GM23338 (cell line): ENCODE measurements at regions not wholly inside any gene's neighbourhood (a gene's known extent, or its start where the extent isn't known, plus 50 kb on each side); places are given as distances from the start of the nearest gene placed in this dataset.

ENCODE experiments used
- ATAC-seq: fragments of 200-7000 bp; cut with Tn5 transposase; 3 replicates; pipeline ENCODE4 v1.9.1; 2020
- DNase-seq: peaks from one replicate; pipeline ENCODE4 v3.0.0-alpha.2; 2015; ENCODE audit warnings: low spot score
- H2AFZ ChIP-seq: fragments of 200-600 bp; sonication (generic); 2 replicates; pipeline ENCODE4 v1.8.0; 2016; ENCODE audit warnings: antibody characterized with exemption, mild to moderate bottlenecking, moderate library complexity
- H3F3A ChIP-seq: fragments of 200-600 bp; sonication (generic); replicated peaks from 2 replicates; pipeline ENCODE4 v1.8.0; 2017; ENCODE audit warnings: antibody characterized with exemption, mixed run types, low read depth
- H3K27ac ChIP-seq: fragments of 200-600 bp; sonication (generic); 2 replicates; pipeline ENCODE4 v1.6.1; 2016; ENCODE audit warnings: low read depth
- H3K27me3 ChIP-seq: fragments of 200-600 bp; sonication (generic); 2 replicates; pipeline ENCODE4 v1.8.0; 2016; ENCODE audit warnings: mild to moderate bottlenecking, mixed run types, moderate library complexity; ENCODE audit not compliant: insufficient read depth
- H3K36me3 ChIP-seq: fragments of 200-600 bp; sonication (generic); 2 replicates; pipeline ENCODE4 v1.8.0; 2016; ENCODE audit warnings: mild to moderate bottlenecking; ENCODE audit not compliant: insufficient read depth
- H3K4me1 ChIP-seq: fragments of 200-600 bp; sonication (generic); 2 replicates; pipeline ENCODE4 v1.8.0; 2016; ENCODE audit warnings: mild to moderate bottlenecking, moderate library complexity; ENCODE audit not compliant: insufficient read depth
- H3K4me2 ChIP-seq: fragments of 200-600 bp; sonication (generic); 2 replicates; pipeline ENCODE4 v1.7.1; 2017; ENCODE audit warnings: mixed run types
- H3K4me3 ChIP-seq: fragments of 200-600 bp; sonication (generic); 2 replicates; pipeline ENCODE4 v1.6.1; 2016; ENCODE audit warnings: mixed run types
- H3K79me2 ChIP-seq: fragments of 200-600 bp; sonication (generic); replicated peaks from 2 replicates; pipeline ENCODE4 v1.8.0; 2017; ENCODE audit warnings: mild to moderate bottlenecking; ENCODE audit not compliant: insufficient read depth
- H3K9me2 ChIP-seq: fragments of 200-600 bp; sonication (generic); 2 replicates; pipeline ENCODE4 v1.8.0; 2017; ENCODE audit not compliant: insufficient read depth
- H4K20me1 ChIP-seq: fragments of 200-600 bp; sonication (generic); replicated peaks from 2 replicates; pipeline ENCODE4 v1.8.0; 2017; ENCODE audit warnings: mild to moderate bottlenecking; ENCODE audit not compliant: insufficient read depth
- H3K27ac Mint-ChIP-seq: 2 replicates; pipeline ENCODE4 v1.8.0; 2020; ENCODE audit warnings: inconsistent platforms, mild to moderate bottlenecking, moderate library complexity, mixed read lengths
- H3K27me3 Mint-ChIP-seq: 3 replicates; pipeline ENCODE4 v1.8.0; 2022; ENCODE audit warnings: low read depth, mild to moderate bottlenecking, moderate library complexity, mixed read lengths, inconsistent platforms; ENCODE audit not compliant: insufficient read depth, poor library complexity
- H3K36me3 Mint-ChIP-seq: 3 replicates; pipeline ENCODE4 v1.8.0; 2021; ENCODE audit warnings: low read depth, mild to moderate bottlenecking, inconsistent platforms, moderate library complexity, mixed read lengths
- H3K4me1 Mint-ChIP-seq: 3 replicates; pipeline ENCODE4 v1.8.0; 2020; ENCODE audit warnings: mild to moderate bottlenecking, inconsistent platforms, mixed read lengths
- H3K4me3 Mint-ChIP-seq: 3 replicates; pipeline ENCODE4 v1.8.0; 2021; ENCODE audit warnings: moderate library complexity, mild to moderate bottlenecking, inconsistent platforms, mixed read lengths
- H3K9me3 Mint-ChIP-seq: 3 replicates; pipeline ENCODE4 v1.8.0; 2020; ENCODE audit warnings: moderate library complexity, mild to moderate bottlenecking, inconsistent platforms, mixed read lengths
- CREB1 ChIP-seq: fragments of 250-450 bp; sonication (Bioruptor Pico); IDR thresholded peaks from 2 replicates; pipeline ENCODE4 v1.5.0; 2020; ENCODE audit warnings: low read depth, mild to moderate bottlenecking, moderate library complexity
- EZH2 ChIP-seq: fragments of 200-600 bp; sonication (generic); IDR thresholded peaks from one replicate; pipeline ENCODE4 v1.8.0; 2017; ENCODE audit warnings: antibody characterized with exemption, mild to moderate bottlenecking, low read depth; ENCODE audit not compliant: unreplicated experiment
- EZH2phosphoT487 ChIP-seq: fragments of 200-600 bp; sonication (generic); IDR thresholded peaks from one replicate; pipeline ENCODE4 v1.8.1; 2018; ENCODE audit warnings: antibody characterized with exemption; ENCODE audit not compliant: unreplicated experiment
- NANOG ChIP-seq: IDR thresholded peaks from 2 replicates; pipeline ENCODE4 v1.6.1; 2016; ENCODE audit warnings: antibody characterized with exemption, borderline replicate concordance
- STAT1 ChIP-seq: IDR thresholded peaks from one replicate; pipeline ENCODE4 v1.6.1; 2016; ENCODE audit warnings: antibody characterized with exemption; ENCODE audit not compliant: unreplicated experiment
- ZNF114 ChIP-seq: fragments of 250-450 bp; sonication (Bioruptor Pico); IDR thresholded peaks from 2 replicates; pipeline ENCODE4 v1.5.0; 2020; ENCODE audit warnings: mild to moderate bottlenecking, moderate library complexity
- ZNF331 ChIP-seq: fragments of 250-450 bp; sonication (Bioruptor Pico); IDR thresholded peaks from 2 replicates; pipeline ENCODE4 v1.5.0; 2020; ENCODE audit warnings: low read depth, mild to moderate bottlenecking, moderate library complexity
- TF ChIP-seq, protein P1 (sequence below), 2 experiments: fragments of 200-600 bp in 1 of 2; sonication (generic) in 1 of 2; conservative IDR thresholded peaks; 2 replicates each; pipeline versions ENCODE4 v1.5.1 to v1.6.1; 2016 to 2017; ENCODE audit warnings: antibody characterized with exemption in 2 of 2, low read depth in 2 of 2, mild to moderate bottlenecking in 2 of 2, moderate library complexity in 1 of 2
- TF ChIP-seq, protein P2 (sequence below): fragments of 250-450 bp; sonication (Bioruptor Pico); IDR thresholded peaks from 2 replicates; pipeline ENCODE4 v1.5.0; 2020; ENCODE audit warnings: mild to moderate bottlenecking, moderate library complexity
- TF ChIP-seq, protein P3 (sequence below): IDR thresholded peaks from one replicate; pipeline ENCODE4 v1.6.1; 2018; ENCODE audit warnings: antibody characterized with exemption; ENCODE audit not compliant: unreplicated experiment

DNA sequence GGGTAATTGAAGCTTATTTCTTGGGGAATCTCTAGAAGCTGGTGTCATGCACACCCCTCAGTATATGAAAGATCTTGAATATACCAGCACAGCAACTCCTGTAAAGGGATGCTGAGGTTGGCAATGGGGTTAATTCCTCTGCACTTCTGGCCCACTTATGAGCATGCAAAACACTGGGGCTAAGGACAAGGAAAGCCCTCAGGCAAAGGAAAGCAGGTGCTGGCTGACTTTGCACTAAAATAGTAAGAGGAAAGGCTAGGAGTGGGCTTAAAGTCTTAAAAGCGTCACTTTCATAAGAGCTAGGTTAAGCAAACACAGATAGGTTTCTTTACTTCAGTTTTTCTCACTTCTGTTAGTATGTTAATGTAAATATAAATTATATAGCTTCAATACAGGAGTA is 572.6 kb upstream of the LUZP2 start:
- Mint-ChIP-seq H3K9me3 (no peaks in the 10 kb centered on the region), H3K27ac (no peak overlapping the region), H3K36me3 (no peaks in the 10 kb centered on the region), H3K4me3 (no peak overlapping the region), H3K27me3 (no peaks in the 10 kb centered on the region), H3K4me1 (no peaks in the 10 kb centered on the region)
- H3K27me3 ChIP-seq = no peaks in the 10 kb centered on the region
- ATAC-seq (no peak), DNase-seq (peak; percentile 20)
- H2AFZ ChIP-seq = 0 out of 2 replicates have a peak overlapping the region, but pooled peaks have one; percentile 21
- no peaks in the 10 kb centered on the region for H3K9me2 ChIP-seq
- no peak overlapping the region for H3K4me2 ChIP-seq
- H3K79me2 ChIP-seq = no peaks in the 10 kb centered on the region
- H3K36me3 ChIP-seq = no peaks in the 10 kb centered on the region
- H3K4me1 ChIP-seq = peaks cover 8% of the 10 kb centered on the region; the same call in 1 of the 2 replicates
- H4K20me1 ChIP-seq = no peaks in the 10 kb centered on the region
- no peaks in the 10 kb centered on the region for H3F3A ChIP-seq
- H3K27ac ChIP-seq = no peak overlapping the region
- H3K4me3 ChIP-seq = no peak overlapping the region
- TF ChIP-seq CREB1 (CRISPR knock-in tag) (no peak), EZH2phosphoT487 (no peak), STAT1 (no peak), ZNF114 (CRISPR knock-in tag) (no peak), EZH2 (no peak), NANOG (no peak)
- TF ChIP-seq, protein P1, sequence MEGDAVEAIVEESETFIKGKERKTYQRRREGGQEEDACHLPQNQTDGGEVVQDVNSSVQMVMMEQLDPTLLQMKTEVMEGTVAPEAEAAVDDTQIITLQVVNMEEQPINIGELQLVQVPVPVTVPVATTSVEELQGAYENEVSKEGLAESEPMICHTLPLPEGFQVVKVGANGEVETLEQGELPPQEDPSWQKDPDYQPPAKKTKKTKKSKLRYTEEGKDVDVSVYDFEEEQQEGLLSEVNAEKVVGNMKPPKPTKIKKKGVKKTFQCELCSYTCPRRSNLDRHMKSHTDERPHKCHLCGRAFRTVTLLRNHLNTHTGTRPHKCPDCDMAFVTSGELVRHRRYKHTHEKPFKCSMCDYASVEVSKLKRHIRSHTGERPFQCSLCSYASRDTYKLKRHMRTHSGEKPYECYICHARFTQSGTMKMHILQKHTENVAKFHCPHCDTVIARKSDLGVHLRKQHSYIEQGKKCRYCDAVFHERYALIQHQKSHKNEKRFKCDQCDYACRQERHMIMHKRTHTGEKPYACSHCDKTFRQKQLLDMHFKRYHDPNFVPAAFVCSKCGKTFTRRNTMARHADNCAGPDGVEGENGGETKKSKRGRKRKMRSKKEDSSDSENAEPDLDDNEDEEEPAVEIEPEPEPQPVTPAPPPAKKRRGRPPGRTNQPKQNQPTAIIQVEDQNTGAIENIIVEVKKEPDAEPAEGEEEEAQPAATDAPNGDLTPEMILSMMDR (conservative IDR thresholded peaks at IDR 0.05; ENCODE audit: low read depth in 2 of 2) = no peak

DNA sequence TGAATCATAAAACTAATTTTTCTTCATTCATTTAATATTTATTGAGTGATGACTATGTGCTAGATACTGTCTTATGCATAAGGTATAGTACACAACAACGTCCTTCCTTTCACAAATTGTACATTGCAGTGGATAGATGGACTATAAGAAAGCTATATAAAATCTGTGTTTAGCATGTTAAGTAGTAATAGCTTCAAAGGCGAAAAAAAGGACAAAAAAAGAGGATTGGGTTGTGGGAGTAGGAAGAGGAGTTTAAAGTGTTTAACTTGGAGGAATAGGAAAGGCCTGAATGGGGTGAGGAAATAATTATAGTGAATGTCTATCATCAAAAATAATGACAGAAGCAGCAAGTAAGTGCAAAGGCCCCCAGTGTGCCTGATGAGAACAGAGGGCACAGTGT is 565.4 kb upstream of the LUZP2 start:
- Histone ChIP-seq H3K4me1 (no peaks in the 10 kb centered on the region), H4K20me1 (no peaks in the 10 kb centered on the region), H3F3A (no peaks in the 10 kb centered on the region), H3K79me2 (no peaks in the 10 kb centered on the region), H3K9me2 (no peaks in the 10 kb centered on the region), H3K27me3 (no peaks in the 10 kb centered on the region), H3K4me3 (no peak overlapping the region), H3K27ac (no peak overlapping the region), H2AFZ (no peak overlapping the region), H3K4me2 (no peak overlapping the region), H3K36me3 (no peaks in the 10 kb centered on the region)
- ATAC-seq = no peak
- Mint-ChIP-seq H3K4me3 (no peak overlapping the region), H3K27me3 (peaks cover 3% of the 10 kb centered on the region), H3K4me1 (no peaks in the 10 kb centered on the region), H3K36me3 (peaks cover 3% of the 10 kb centered on the region; the same call in 1 of the 3 replicates), H3K27ac (no peak overlapping the region), H3K9me3 (peaks cover 8% of the 10 kb centered on the region; the same call in 2 of the 3 replicates)
- DNase-seq = no peak
- no peak for TF ChIP-seq STAT1
- TF ChIP-seq, protein P2, sequence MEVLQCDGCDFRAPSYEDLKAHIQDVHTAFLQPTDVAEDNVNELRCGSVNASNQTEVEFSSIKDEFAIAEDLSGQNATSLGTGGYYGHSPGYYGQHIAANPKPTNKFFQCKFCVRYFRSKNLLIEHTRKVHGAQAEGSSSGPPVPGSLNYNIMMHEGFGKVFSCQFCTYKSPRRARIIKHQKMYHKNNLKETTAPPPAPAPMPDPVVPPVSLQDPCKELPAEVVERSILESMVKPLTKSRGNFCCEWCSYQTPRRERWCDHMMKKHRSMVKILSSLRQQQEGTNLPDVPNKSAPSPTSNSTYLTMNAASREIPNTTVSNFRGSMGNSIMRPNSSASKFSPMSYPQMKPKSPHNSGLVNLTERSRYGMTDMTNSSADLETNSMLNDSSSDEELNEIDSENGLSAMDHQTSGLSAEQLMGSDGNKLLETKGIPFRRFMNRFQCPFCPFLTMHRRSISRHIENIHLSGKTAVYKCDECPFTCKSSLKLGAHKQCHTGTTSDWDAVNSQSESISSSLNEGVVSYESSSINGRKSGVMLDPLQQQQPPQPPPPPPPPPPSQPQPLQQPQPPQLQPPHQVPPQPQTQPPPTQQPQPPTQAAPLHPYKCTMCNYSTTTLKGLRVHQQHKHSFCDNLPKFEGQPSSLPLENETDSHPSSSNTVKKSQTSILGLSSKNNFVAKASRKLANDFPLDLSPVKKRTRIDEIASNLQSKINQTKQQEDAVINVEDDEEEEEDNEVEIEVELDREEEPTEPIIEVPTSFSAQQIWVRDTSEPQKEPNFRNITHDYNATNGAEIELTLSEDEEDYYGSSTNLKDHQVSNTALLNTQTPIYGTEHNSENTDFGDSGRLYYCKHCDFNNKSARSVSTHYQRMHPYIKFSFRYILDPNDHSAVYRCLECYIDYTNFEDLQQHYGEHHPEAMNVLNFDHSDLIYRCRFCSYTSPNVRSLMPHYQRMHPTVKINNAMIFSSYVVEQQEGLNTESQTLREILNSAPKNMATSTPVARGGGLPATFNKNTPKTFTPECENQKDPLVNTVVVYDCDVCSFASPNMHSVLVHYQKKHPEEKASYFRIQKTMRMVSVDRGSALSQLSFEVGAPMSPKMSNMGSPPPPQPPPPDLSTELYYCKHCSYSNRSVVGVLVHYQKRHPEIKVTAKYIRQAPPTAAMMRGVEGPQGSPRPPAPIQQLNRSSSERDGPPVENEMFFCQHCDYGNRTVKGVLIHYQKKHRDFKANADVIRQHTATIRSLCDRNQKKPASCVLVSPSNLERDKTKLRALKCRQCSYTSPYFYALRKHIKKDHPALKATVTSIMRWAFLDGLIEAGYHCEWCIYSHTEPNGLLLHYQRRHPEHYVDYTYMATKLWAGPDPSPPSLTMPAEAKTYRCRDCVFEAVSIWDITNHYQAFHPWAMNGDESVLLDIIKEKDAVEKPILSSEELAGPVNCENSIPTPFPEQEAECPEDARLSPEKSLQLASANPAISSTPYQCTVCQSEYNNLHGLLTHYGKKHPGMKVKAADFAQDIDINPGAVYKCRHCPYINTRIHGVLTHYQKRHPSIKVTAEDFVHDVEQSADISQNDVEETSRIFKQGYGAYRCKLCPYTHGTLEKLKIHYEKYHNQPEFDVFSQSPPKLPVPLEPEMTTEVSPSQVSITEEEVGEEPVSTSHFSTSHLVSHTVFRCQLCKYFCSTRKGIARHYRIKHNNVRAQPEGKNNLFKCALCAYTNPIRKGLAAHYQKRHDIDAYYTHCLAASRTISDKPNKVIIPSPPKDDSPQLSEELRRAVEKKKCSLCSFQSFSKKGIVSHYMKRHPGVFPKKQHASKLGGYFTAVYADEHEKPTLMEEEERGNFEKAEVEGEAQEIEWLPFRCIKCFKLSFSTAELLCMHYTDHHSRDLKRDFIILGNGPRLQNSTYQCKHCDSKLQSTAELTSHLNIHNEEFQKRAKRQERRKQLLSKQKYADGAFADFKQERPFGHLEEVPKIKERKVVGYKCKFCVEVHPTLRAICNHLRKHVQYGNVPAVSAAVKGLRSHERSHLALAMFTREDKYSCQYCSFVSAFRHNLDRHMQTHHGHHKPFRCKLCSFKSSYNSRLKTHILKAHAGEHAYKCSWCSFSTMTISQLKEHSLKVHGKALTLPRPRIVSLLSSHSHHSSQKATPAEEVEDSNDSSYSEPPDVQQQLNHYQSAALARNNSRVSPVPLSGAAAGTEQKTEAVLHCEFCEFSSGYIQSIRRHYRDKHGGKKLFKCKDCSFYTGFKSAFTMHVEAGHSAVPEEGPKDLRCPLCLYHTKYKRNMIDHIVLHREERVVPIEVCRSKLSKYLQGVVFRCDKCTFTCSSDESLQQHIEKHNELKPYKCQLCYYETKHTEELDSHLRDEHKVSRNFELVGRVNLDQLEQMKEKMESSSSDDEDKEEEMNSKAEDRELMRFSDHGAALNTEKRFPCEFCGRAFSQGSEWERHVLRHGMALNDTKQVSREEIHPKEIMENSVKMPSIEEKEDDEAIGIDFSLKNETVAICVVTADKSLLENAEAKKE (CRISPR knock-in tag) = no peak
- TF ChIP-seq, protein P3, sequence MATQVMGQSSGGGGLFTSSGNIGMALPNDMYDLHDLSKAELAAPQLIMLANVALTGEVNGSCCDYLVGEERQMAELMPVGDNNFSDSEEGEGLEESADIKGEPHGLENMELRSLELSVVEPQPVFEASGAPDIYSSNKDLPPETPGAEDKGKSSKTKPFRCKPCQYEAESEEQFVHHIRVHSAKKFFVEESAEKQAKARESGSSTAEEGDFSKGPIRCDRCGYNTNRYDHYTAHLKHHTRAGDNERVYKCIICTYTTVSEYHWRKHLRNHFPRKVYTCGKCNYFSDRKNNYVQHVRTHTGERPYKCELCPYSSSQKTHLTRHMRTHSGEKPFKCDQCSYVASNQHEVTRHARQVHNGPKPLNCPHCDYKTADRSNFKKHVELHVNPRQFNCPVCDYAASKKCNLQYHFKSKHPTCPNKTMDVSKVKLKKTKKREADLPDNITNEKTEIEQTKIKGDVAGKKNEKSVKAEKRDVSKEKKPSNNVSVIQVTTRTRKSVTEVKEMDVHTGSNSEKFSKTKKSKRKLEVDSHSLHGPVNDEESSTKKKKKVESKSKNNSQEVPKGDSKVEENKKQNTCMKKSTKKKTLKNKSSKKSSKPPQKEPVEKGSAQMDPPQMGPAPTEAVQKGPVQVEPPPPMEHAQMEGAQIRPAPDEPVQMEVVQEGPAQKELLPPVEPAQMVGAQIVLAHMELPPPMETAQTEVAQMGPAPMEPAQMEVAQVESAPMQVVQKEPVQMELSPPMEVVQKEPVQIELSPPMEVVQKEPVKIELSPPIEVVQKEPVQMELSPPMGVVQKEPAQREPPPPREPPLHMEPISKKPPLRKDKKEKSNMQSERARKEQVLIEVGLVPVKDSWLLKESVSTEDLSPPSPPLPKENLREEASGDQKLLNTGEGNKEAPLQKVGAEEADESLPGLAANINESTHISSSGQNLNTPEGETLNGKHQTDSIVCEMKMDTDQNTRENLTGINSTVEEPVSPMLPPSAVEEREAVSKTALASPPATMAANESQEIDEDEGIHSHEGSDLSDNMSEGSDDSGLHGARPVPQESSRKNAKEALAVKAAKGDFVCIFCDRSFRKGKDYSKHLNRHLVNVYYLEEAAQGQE = no peak
- no peak for TF ChIP-seq ZNF331 (CRISPR knock-in tag)
